ENCODE measurements at regions not wholly inside any gene's neighbourhood (a gene's known extent, or its start where the extent isn't known, plus 50 kb on each side); places are given as distances from the start of the nearest gene placed in this dataset.

- DNase-seq = no peak
Observed at GRCh38 chr6:122026582-122027369, 372.7 kb upstream of the HSF2 start.

GRCh38 chr6:122028933-122029522 is 370.4 kb upstream of the HSF2 start:
- DNase-seq = no peak

GRCh38 chr6:122033564-122034181 is 365.8 kb upstream of the HSF2 start:
- peak; percentile 45 for DNase-seq

GRCh38 chr6:122035173-122035572 is 364.3 kb upstream of the HSF2 start:
- DNase-seq = no peak

GRCh38 chr6:122040261-122040660 is 359.2 kb upstream of the HSF2 start:
- DNase-seq = no peak

GRCh38 chr6:122042380-122042779 is 357.1 kb upstream of the HSF2 start:
- DNase-seq = no peak

- peak; percentile 18 for DNase-seq
Observed at GRCh38 chr6:122042960-122043735, 356.3 kb upstream of the HSF2 start.

GRCh38 chr6:122048570-122048969 is 350.9 kb upstream of the HSF2 start:
- no peak for DNase-seq

- DNase-seq = no peak
Observed at GRCh38 chr6:122049341-122049740, 350.1 kb upstream of the HSF2 start.

- DNase-seq = no peak
Observed at GRCh38 chr6:122050242-122050755, 349.2 kb upstream of the HSF2 start.

- DNase-seq = no peak
Observed at GRCh38 chr6:122052346-122052900, 347.0 kb upstream of the HSF2 start.

GRCh38 chr6:122059918-122060317 is 339.5 kb upstream of the HSF2 start:
- no peak for DNase-seq

GRCh38 chr6:122061855-122062254 is 337.6 kb upstream of the HSF2 start:
- no peak for DNase-seq

GRCh38 chr6:122063076-122063475 is 336.4 kb upstream of the HSF2 start:
- DNase-seq = no peak

- DNase-seq = no peak
Observed at GRCh38 chr6:122063761-122064160, 335.7 kb upstream of the HSF2 start.

- no peak for DNase-seq
Observed at GRCh38 chr6:122066200-122066599, 333.3 kb upstream of the HSF2 start.

GRCh38 chr6:122068291-122068769 is 331.1 kb upstream of the HSF2 start:
- no peak for DNase-seq

GRCh38 chr6:122069932-122070331 is 329.5 kb upstream of the HSF2 start:
- DNase-seq = no peak

GRCh38 chr6:122072014-122072647 is 327.3 kb upstream of the HSF2 start:
- DNase-seq = no peak

- no peak for DNase-seq
Observed at GRCh38 chr6:122075084-122075838, 324.2 kb upstream of the HSF2 start.

- no peak for DNase-seq
Observed at GRCh38 chr6:122075917-122076316, 323.5 kb upstream of the HSF2 start.

Data from suppressor macrophage treated with lipopolysaccharide for 4 hours (primary cell).